ENCODE measurements at regions not wholly inside any gene's neighbourhood (a gene's known extent, or its start where the extent isn't known, plus 50 kb on each side); places are given as distances from the start of the nearest gene placed in this dataset.
"Not testable (repeated sequence)": the region's sequence is repeated elsewhere in the genome, so short reads cannot be mapped to it uniquely, and the experiment has no call there.

GRCh38 chr4:86506591-86506990 is 87.5 kb upstream of the PTPN13 start:
- no peaks in the 10 kb centered on the region for H3K9me3 ChIP-seq
- no peak for ATAC-seq
- no peaks in the 10 kb centered on the region for H3K27me3 ChIP-seq
- H3K4me3 ChIP-seq, result no peak overlapping the region
- no peak overlapping the region for H3K27ac ChIP-seq
- peaks cover 0 to 13% (median 0%) of the 10 kb centered on the region in 3 donors for H3K4me1 ChIP-seq
- 50 to 83% methylated on average over 1 of the region's 1 CpG for WGBS, 2 donors (ENCODE audit: low coverage in 1 of 2)
- no peak for TF ChIP-seq EP300 (IDR thresholded peaks at IDR 0.05)
- no peak for TF ChIP-seq POLR2AphosphoS5 (IDR thresholded peaks at IDR 0.05)
- no peak for TF ChIP-seq POLR2A (IDR thresholded peaks at IDR 0.05)
- no peak for TF ChIP-seq CTCF (IDR thresholded peaks at IDR 0.05)
- no peaks in the 10 kb centered on the region for H3K36me3 ChIP-seq

- Histone ChIP-seq H3K27me3 (no peaks in the 10 kb centered on the region), H3K9me3 (no peaks in the 10 kb centered on the region), H3K27ac (no peak overlapping the region), H3K36me3 (no peaks in the 10 kb centered on the region), H3K4me1 (peaks cover 0 to 13% (median 0%) of the 10 kb centered on the region in 3 donors), H3K4me3 (peak overlapping the region in 1 of 2 donors; percentile 12)
- 14 to 42% methylated on average over 3 of the region's 3 CpGs for WGBS, 2 donors (ENCODE audit: low coverage in 1 of 2)
- no peak for ATAC-seq
- TF ChIP-seq CTCF (IDR thresholded peaks at IDR 0.05), result no peak
- no peak for TF ChIP-seq POLR2A (IDR thresholded peaks at IDR 0.05)
- no peak for TF ChIP-seq POLR2AphosphoS5 (IDR thresholded peaks at IDR 0.05)
- no peak for TF ChIP-seq EP300 (IDR thresholded peaks at IDR 0.05)
Measured at GRCh38 chr4:86508436-86508835, 85.7 kb upstream of the PTPN13 start.

GRCh38 chr4:86511590-86511989 is 82.5 kb upstream of the PTPN13 start:
- H3K9me3 ChIP-seq, result no peaks in the 10 kb centered on the region
- TF ChIP-seq EP300 (IDR thresholded peaks at IDR 0.05), result no peak
- no peak for TF ChIP-seq POLR2A (IDR thresholded peaks at IDR 0.05)
- no peak for TF ChIP-seq POLR2AphosphoS5 (IDR thresholded peaks at IDR 0.05)
- no peak for TF ChIP-seq CTCF (IDR thresholded peaks at IDR 0.05)
- no peaks in the 10 kb centered on the region for H3K27me3 ChIP-seq
- ATAC-seq, result no peak
- WGBS, 2 donors (ENCODE audit: low coverage in 1 of 2), result 70 to 83% methylated on average over 2 of the region's 2 CpGs
- no peaks in the 10 kb centered on the region for H3K36me3 ChIP-seq
- no peak overlapping the region for H3K27ac ChIP-seq
- peaks cover 0 to 13% (median 0%) of the 10 kb centered on the region in 3 donors for H3K4me1 ChIP-seq
- H3K4me3 ChIP-seq, result no peak overlapping the region

GRCh38 chr4:86512631-86513030 is 81.5 kb upstream of the PTPN13 start:
- ATAC-seq, result no peak
- H3K9me3 ChIP-seq, result peaks cover 0 to under 1% (median 0%) of the 10 kb centered on the region in 3 donors
- H3K4me3 ChIP-seq, result no peak overlapping the region
- peaks cover 0 to 13% (median 0%) of the 10 kb centered on the region in 3 donors for H3K4me1 ChIP-seq
- TF ChIP-seq POLR2A (IDR thresholded peaks at IDR 0.05), result no peak
- no peak for TF ChIP-seq EP300 (IDR thresholded peaks at IDR 0.05)
- TF ChIP-seq CTCF (IDR thresholded peaks at IDR 0.05), result no peak
- TF ChIP-seq POLR2AphosphoS5 (IDR thresholded peaks at IDR 0.05), result no peak
- H3K27ac ChIP-seq, result no peak overlapping the region
- H3K27me3 ChIP-seq, result no peaks in the 10 kb centered on the region
- no peaks in the 10 kb centered on the region for H3K36me3 ChIP-seq

- not testable (repeated sequence) for H3K27me3 ChIP-seq, H3K36me3 ChIP-seq, H3K4me3 ChIP-seq, H3K27ac ChIP-seq, H3K4me1 ChIP-seq, ATAC-seq
- peaks cover 0 to 25% (median 0%) of the 10 kb centered on the region in 3 donors for H3K9me3 ChIP-seq
- 78 to 100% methylated on average over 1 of the region's 1 CpG for WGBS, 2 donors (ENCODE audit: low coverage in 1 of 2)
Measured at GRCh38 chr4:86515963-86516362, 78.2 kb upstream of the PTPN13 start.

Measured in gastroesophageal sphincter (tissue), 4 donors.